ENCODE measurements at regions not wholly inside any gene's neighbourhood (a gene's known extent, or its start where the extent isn't known, plus 50 kb on each side); places are given as distances from the start of the nearest gene placed in this dataset.

- DNase-seq (ENCODE audit: low spot score in 2 of 2), result peak in 1 of 2 donors; percentile 81
- WGBS, 2 donors, result 79 to 82% methylated on average over 31 of the region's 31 CpGs
- no peak overlapping the region for H3K4me3 ChIP-seq (ENCODE audit: low read depth, poor library complexity, severe bottlenecking)
- no peak for TF ChIP-seq POLR2A (IDR thresholded peaks at IDR 0.05)
- no peak for TF ChIP-seq CTCF (IDR thresholded peaks at IDR 0.05)
- intact Hi-C loops (cut with DNase I; ENCODE audit: low total_unique reads), result no loop called here
Observed at GRCh38 chr12:34295366-34296142, 273.3 kb downstream of the ALG10 start.

GRCh38 chr12:34296143-34297041 lies 274.1 kb downstream of the ALG10 start:
- intact Hi-C loops (cut with DNase I; ENCODE audit: low total_unique reads), result no loop called here
- WGBS, 2 donors, result 67 to 79% methylated on average over 30 of the region's 30 CpGs
- H3K4me3 ChIP-seq (ENCODE audit: low read depth, poor library complexity, severe bottlenecking), result no peak overlapping the region
- peak in 1 of 2 donors; percentile 48 for DNase-seq (ENCODE audit: low spot score in 2 of 2)
- TF ChIP-seq POLR2A (IDR thresholded peaks at IDR 0.05) (no peak), CTCF (IDR thresholded peaks at IDR 0.05) (no peak)

DNA sequence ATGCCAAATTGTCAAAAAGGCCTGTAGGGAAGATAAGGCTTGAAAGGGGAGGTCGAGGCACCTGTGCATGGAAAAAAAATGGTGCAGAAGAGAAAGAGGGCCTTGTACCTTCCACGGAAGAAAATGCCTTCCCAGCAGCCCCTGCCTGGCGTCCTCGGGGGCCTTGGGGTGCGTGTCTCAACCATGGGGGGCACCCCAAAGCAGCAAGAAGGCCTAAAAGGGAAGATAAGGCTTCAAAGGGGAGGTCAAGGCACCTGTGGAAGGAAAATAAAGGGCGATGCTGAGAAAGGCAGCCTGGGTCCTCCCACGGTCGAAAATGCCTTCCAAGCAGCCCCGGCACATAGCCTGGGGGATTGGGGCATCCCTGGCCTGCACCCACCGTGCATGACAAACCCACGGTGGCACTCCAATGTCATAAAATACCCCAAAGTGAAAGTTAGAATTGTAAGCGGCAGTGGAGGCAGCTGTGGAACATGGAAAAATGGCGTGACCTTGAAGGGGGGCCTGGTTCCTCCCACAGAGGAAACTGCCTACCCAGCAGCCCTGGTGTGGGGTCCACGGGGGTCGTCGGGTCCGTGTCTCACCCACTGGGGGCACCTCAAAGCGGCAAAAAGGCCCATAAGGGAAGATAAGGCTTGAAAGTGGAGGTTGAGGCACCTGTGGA lies 275.0 kb downstream of the ALG10 start:
- peak in 1 of 2 donors; percentile 59 for DNase-seq (ENCODE audit: low spot score in 2 of 2)

GRCh38 chr12:34297790-34298164 lies 275.5 kb downstream of the ALG10 start:
- peak in 1 of 2 donors; percentile 45 for DNase-seq (ENCODE audit: low spot score in 2 of 2)
- intact Hi-C loops (cut with DNase I; ENCODE audit: low total_unique reads), result no loop called here
- WGBS, 2 donors, result 63 to 83% methylated on average over 9 of the region's 9 CpGs
- no peak for TF ChIP-seq CTCF (IDR thresholded peaks at IDR 0.05)
- no peak for TF ChIP-seq POLR2A (IDR thresholded peaks at IDR 0.05)
- H3K4me3 ChIP-seq (ENCODE audit: low read depth, poor library complexity, severe bottlenecking), result no peak overlapping the region

More for the DNA sequence above, 275.0 kb downstream of the ALG10 start:
- intact Hi-C loops (cut with DNase I; ENCODE audit: low total_unique reads), result no loop called here
- TF ChIP-seq CTCF (IDR thresholded peaks at IDR 0.05) (no peak), POLR2A (IDR thresholded peaks at IDR 0.05) (no peak)
- H3K4me3 ChIP-seq (ENCODE audit: low read depth, poor library complexity, severe bottlenecking), result no peak overlapping the region
- WGBS, 2 donors, result 57 to 63% methylated on average over 18 of the region's 18 CpGs

DNA sequence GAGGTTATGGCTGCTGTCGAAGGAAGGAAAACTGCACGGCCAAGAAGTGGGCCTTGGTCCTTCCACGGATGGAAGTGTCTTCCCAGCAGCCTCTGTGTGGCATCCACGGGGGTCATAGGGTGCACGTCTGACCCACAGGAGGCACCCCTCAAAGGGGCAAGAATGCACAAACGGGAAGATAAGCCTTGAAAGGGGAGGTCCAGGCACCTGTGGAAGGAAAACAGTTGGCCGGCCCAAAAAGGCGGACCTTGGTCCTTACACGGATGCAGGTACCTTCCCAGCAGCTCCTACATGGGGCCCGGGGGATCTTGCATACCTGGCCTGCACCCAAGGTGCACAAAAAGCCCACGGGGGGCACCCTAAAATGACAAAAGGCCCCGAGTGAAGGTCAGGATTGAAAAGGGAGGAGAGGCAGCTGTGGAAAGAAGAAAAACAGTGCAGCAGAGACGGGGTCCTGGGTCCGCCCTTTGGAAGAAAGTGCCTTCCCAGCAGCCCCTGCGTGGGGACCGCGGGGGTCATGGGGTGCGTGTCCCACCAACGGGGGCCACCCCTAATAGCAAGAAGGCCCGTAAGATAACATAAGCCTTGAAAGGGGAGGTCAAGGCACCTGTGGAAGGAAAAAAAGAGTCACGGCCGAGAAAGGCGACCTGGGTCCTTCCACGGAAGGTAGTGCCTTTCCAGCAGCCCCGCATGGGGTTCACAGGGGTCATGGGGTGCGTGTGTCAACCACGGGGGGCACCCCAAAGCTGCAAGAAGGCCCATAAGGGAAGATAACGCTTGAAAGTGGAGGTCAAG lies 276.1 kb downstream of the ALG10 start:
- intact Hi-C loops (cut with DNase I; ENCODE audit: low total_unique reads), result no loop called here
- TF ChIP-seq CTCF (IDR thresholded peaks at IDR 0.05) (no peak), POLR2A (IDR thresholded peaks at IDR 0.05) (no peak)
- H3K4me3 ChIP-seq (ENCODE audit: low read depth, poor library complexity, severe bottlenecking), result no peak overlapping the region
- DNase-seq (ENCODE audit: low spot score in 2 of 2), result peak in 1 of 2 donors; percentile 83
- 70 to 80% methylated on average over 28 of the region's 28 CpGs for WGBS, 2 donors
